ENCODE measurements at regions not wholly inside any gene's neighbourhood (a gene's known extent, or its start where the extent isn't known, plus 50 kb on each side); places are given as distances from the start of the nearest gene placed in this dataset.

DNA sequence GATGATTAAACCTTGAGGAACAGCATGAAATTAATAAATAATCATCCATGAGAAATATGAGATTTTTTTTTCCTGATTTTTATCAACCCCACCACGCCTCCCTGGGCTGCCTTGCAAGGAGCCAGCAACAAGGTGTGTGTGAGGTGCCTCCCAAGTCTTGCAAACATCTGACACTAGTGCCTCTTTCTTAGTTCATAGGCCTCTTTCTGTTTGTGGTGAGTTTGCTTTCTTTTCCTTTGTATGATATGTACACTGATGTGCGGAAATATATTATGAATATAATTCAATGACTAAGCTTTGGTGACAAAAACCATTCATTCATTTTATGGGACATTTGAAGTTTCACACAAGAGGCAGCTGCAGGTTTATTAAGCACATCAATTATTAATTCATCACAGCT is 63.2 kb upstream of the SYNDIG1 start:
- no peak for DNase-seq (ENCODE audit: low read depth)
- no peak for TF ChIP-seq CTCF (IDR thresholded peaks at IDR 0.05; ENCODE audit: insufficient read depth, low read depth, low read length)
- H3K4me3 ChIP-seq (ENCODE audit: low read depth, low read length): no peak overlapping the region

DNA sequence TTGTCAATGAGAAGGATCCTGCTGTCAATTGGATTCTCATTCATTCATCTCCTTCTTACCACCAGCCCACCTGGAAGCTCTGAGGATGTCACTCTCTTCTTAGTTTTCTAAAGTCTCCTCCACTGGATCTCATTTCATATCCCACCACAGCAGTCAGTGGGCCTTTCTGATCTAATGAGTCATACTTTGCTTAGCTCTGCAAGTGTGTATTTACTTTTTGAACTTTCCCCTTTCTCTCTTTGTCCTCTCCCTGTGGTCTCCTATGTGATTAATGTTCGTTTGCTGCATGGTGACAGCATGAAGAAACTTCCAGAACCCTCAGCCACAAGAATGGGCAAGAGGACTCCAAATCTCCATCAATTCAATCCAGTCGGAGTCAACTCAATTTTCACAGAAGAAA is 63.6 kb upstream of the SYNDIG1 start:
- DNase-seq (ENCODE audit: low read depth): no peak
- TF ChIP-seq CTCF (IDR thresholded peaks at IDR 0.05; ENCODE audit: insufficient read depth, low read depth, low read length): no peak
- no peak overlapping the region for H3K4me3 ChIP-seq (ENCODE audit: low read depth, low read length)

DNA sequence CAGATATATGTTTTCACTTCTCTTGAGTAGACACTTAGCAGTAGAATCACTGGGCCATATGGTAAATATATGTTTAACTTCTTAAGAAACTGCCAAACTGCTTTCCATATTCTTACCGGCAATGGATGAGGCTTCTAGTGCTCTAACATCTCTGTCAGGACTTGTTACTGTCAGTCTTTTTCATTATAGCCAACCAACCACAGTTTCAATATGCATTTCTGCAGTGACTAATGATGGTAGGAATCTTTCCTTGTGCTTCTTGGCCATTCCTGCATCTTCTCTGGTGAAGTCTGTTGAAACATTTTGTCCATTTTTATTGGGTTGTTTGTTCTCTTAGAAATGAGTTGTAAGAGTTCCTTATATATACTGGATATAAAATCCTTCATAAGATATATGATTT is 66.0 kb upstream of the SYNDIG1 start:
- no peak for DNase-seq (ENCODE audit: low read depth)
- TF ChIP-seq CTCF (IDR thresholded peaks at IDR 0.05; ENCODE audit: insufficient read depth, low read depth, low read length): no peak

DNA sequence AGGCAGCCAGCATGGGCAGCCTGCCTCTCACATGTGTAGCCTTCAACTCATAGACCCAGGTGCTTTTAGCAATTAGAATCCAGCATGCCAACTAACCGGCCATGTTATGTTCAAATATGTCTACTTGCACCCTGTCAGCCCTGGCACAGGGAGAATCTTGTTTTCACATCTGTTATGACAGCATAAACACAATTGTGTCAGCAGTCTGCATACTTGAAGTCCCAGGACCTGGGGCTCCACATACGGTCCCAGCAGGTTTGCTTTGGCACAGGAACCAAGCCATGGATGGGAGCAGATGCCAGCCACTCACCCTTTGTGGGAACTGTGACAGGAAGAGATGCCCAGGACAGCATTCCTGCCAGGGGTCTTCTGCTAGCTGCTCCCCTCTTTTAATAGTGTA is 67.2 kb upstream of the SYNDIG1 start:
- no peak overlapping the region for H3K4me3 ChIP-seq (ENCODE audit: low read depth, low read length)
- no peak for TF ChIP-seq CTCF (IDR thresholded peaks at IDR 0.05; ENCODE audit: insufficient read depth, low read depth, low read length)
- DNase-seq (ENCODE audit: low read depth): no peak

More for the DNA sequence above, 66.0 kb upstream of the SYNDIG1 start:
- no peak overlapping the region for H3K4me3 ChIP-seq (ENCODE audit: low read depth, low read length)

- no peak overlapping the region for H3K4me3 ChIP-seq (ENCODE audit: low read depth, low read length)
- DNase-seq (ENCODE audit: low read depth): no peak
- no peak for TF ChIP-seq CTCF (IDR thresholded peaks at IDR 0.05; ENCODE audit: insufficient read depth, low read depth, low read length)
These were observed 74.3 kb upstream of the SYNDIG1 start for GRCh38 chr20:24395151-24395550.

DNA sequence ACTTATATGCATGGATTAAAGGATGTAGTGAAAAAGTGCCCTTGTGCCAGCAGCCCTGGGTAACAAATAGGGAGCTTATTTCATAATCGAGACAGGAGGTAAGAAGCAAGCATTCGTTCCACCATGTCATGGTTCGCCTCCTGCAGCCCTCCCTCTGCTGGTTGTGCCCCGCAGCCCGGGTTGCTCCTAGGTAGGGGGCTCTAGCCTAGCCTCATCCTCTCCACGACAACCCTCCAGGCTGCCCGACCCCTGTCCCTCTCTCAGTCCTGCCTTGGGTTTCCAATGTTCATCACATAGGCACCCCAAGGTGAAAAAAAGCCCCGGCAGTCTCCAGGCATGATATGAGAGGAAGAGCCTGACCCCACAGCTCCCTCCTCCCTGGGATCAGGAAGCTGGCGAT is 75.5 kb upstream of the SYNDIG1 start:
- H3K4me3 ChIP-seq (ENCODE audit: low read depth, low read length): no peak overlapping the region
- no peak for DNase-seq (ENCODE audit: low read depth)
- TF ChIP-seq CTCF (IDR thresholded peaks at IDR 0.05; ENCODE audit: insufficient read depth, low read depth, low read length): no peak

GRCh38 chr20:24392612-24393011 is 76.8 kb upstream of the SYNDIG1 start:
- no peak for TF ChIP-seq CTCF (IDR thresholded peaks at IDR 0.05; ENCODE audit: insufficient read depth, low read depth, low read length)
- no peak for DNase-seq (ENCODE audit: low read depth)
- no peak overlapping the region for H3K4me3 ChIP-seq (ENCODE audit: low read depth, low read length)

Measured in fibroblast of villous mesenchyme (primary cell).